Motor neuron (in vitro differentiated cells): ENCODE measurements at regions not wholly inside any gene's neighbourhood (a gene's known extent, or its start where the extent isn't known, plus 50 kb on each side); places are given as distances from the start of the nearest gene placed in this dataset.
A peak's percentile ranks its signal among the peaks of the same experiment; 100 is the strongest.

Experiments
- ATAC-seq, 8 experiments: fragments of 200-7000 bp; cut with Tn5 transposase; replicated peaks in 6 of 8; 2 replicates each; pipeline ENCODE4 v1.8.0; 2021; ENCODE audit warnings: mild to moderate bottlenecking in 8 of 8, moderate library complexity in 8 of 8
- H3K27ac ChIP-seq, 2 donors: fragments of 250-450 bp; sonication (Bioruptor Pico); 2 replicates each; pipeline ENCODE4 v1.9.0; 2021; ENCODE audit warnings: antibody characterized with exemption in 2 of 2, mild to moderate bottlenecking in 2 of 2, moderate library complexity in 1 of 2
- H3K4me1 ChIP-seq, 2 donors: fragments of 250-450 bp; sonication (Bioruptor Pico); replicated peaks in 1 of 2; 2 replicates each; pipeline ENCODE4 v1.6.1; 2021; ENCODE audit warnings: antibody characterized with exemption in 2 of 2, mild to moderate bottlenecking in 2 of 2, moderate library complexity in 1 of 2
- H3K4me3 ChIP-seq, 5 donors: fragments of 250-450 bp; sonication (Bioruptor Pico); 2 replicates each; pipeline ENCODE4 v1.9.0; 2021; ENCODE audit warnings: antibody characterized with exemption in 5 of 5, mild to moderate bottlenecking in 5 of 5, moderate library complexity in 4 of 5
- WGBS, 10 experiments: fragments of 450-650 bp; shearing (Covaris generic); methylation state at CpG; one replicate each; pipeline ENCODE4 v1.0.0; 2022; 5-methylcytosine and 5-hydroxymethylcytosine counted together
- in situ Hi-C, 9 experiments: fragments of 400-800 bp; cut with MboI; loops; one replicate each; pipeline ENCODE4 v1.15.0; 2021; ENCODE audit warnings: low sequenced_read_pairs in 9 of 9, low pct_unique_long_range_greater_than_20kb in 2 of 9; ENCODE audit not compliant: unreplicated experiment in 9 of 9

- peak in 4 of 8 experiments; percentile 30 to 59 (median 46) for ATAC-seq
- 0 to 92% (median 42%) methylated on average over 1 to 5 of the region's 5 CpGs for WGBS, 10 experiments
- Histone ChIP-seq H3K27ac (no peak overlapping the region), H3K4me1 (peaks cover 4 to 17% of the 10 kb centered on the region in 2 donors), H3K4me3 (no peak overlapping the region)
- in situ Hi-C loops: no loop called here
These were observed 423.2 kb upstream of the CRIM1 start for GRCh38 chr2:35932276-35932963.

GRCh38 chr2:35931626-35932025 is 424.0 kb upstream of the CRIM1 start:
- ATAC-seq: no peak
- 34 to 100% (median 88%) methylated on average over 1 to 4 of the region's 4 CpGs for WGBS, 10 experiments
- Histone ChIP-seq H3K4me1 (peaks cover 4 to 17% of the 10 kb centered on the region in 2 donors), H3K4me3 (no peak overlapping the region), H3K27ac (no peak overlapping the region)
- in situ Hi-C loops: no loop called here

- in situ Hi-C loops: no loop called here
- no peak for ATAC-seq
- Histone ChIP-seq H3K4me1 (peaks cover 4 to 18% of the 10 kb centered on the region in 2 donors), H3K27ac (no peak overlapping the region), H3K4me3 (no peak overlapping the region)
- WGBS, 10 experiments: 3 to 95% (median 47%) methylated on average over 2 to 5 of the region's 5 CpGs
These were observed 424.5 kb upstream of the CRIM1 start for GRCh38 chr2:35931115-35931514.

- in situ Hi-C loops: no loop called here
- no peak overlapping the region for H3K4me3 ChIP-seq
- 0 to 100% (median 92%) methylated on average over 1 to 2 of the region's 2 CpGs; no CpG with 5 or more reads in 5 of the 10 experiments for WGBS, 10 experiments
- peaks cover 8 to 23% of the 10 kb centered on the region in 2 donors for H3K4me1 ChIP-seq
- no peak for ATAC-seq
- no peak overlapping the region for H3K27ac ChIP-seq
These were observed 426.0 kb upstream of the CRIM1 start for GRCh38 chr2:35929551-35929950.

- in situ Hi-C loops: no loop called here
- Histone ChIP-seq H3K4me1 (no peaks in the 10 kb centered on the region), H3K4me3 (no peak overlapping the region), H3K27ac (no peak overlapping the region)
- ATAC-seq: peak in 3 of 8 experiments; percentile 29 to 85 (median 59)
These were observed 435.5 kb upstream of the CRIM1 start for GRCh38 chr2:35920061-35920460.

- WGBS, 10 experiments: 23 to 100% (median 88%) methylated on average over 1 to 4 of the region's 4 CpGs; no CpG with 5 or more reads in 2 of the 10 experiments
- no peaks in the 10 kb centered on the region for H3K4me1 ChIP-seq
- in situ Hi-C loops: no loop called here
- no peak overlapping the region for H3K27ac ChIP-seq
- ATAC-seq: no peak
- no peak overlapping the region for H3K4me3 ChIP-seq
These were observed 440.3 kb upstream of the CRIM1 start for GRCh38 chr2:35915261-35915660.

GRCh38 chr2:35891936-35892335 is 463.6 kb upstream of the CRIM1 start:
- H3K4me3 ChIP-seq: no peak overlapping the region
- 3 to 100% (median 87%) methylated on average over 2 of the region's 2 CpGs for WGBS, 10 experiments
- H3K4me1 ChIP-seq: no peaks in the 10 kb centered on the region
- no peak for ATAC-seq
- H3K27ac ChIP-seq: no peak overlapping the region
- in situ Hi-C loops: no loop called here

- H3K4me1 ChIP-seq: no peaks in the 10 kb centered on the region
- H3K27ac ChIP-seq: no peak overlapping the region
- in situ Hi-C loops: no loop called here
- no peak overlapping the region for H3K4me3 ChIP-seq
- ATAC-seq: no peak
These were observed 464.1 kb upstream of the CRIM1 start for GRCh38 chr2:35891528-35891927.

GRCh38 chr2:35887146-35887545 is 468.4 kb upstream of the CRIM1 start:
- ATAC-seq: no peak
- Histone ChIP-seq H3K27ac (no peak overlapping the region), H3K4me1 (no peaks in the 10 kb centered on the region), H3K4me3 (no peak overlapping the region)
- in situ Hi-C loops: no loop called here
- WGBS, 10 experiments: 0 to 100% (median 88%) methylated on average over 1 to 6 of the region's 7 CpGs

GRCh38 chr2:35873921-35874320 is 481.7 kb upstream of the CRIM1 start:
- ATAC-seq: no peak
- peaks cover 4 to 6% of the 10 kb centered on the region in 2 donors for H3K4me1 ChIP-seq
- H3K4me3 ChIP-seq: no peak overlapping the region
- 15 to 93% (median 67%) methylated on average over 1 to 4 of the region's 4 CpGs; no CpG with 5 or more reads in 1 of the 10 experiments for WGBS, 10 experiments
- no peak overlapping the region for H3K27ac ChIP-seq
- in situ Hi-C loops: no loop called here

GRCh38 chr2:35871672-35872071 is 483.9 kb upstream of the CRIM1 start:
- Histone ChIP-seq H3K27ac (no peak overlapping the region), H3K4me3 (no peak overlapping the region), H3K4me1 (peaks cover 4 to 6% of the 10 kb centered on the region in 2 donors)
- peak in 4 of 8 experiments; percentile 21 to 62 (median 40) for ATAC-seq
- in situ Hi-C loops: no loop called here
- WGBS, 10 experiments: 0 to 93% (median 82%) methylated on average over 3 to 8 of the region's 8 CpGs; no CpG with 5 or more reads in 2 of the 10 experiments

GRCh38 chr2:35870713-35871112 is 484.9 kb upstream of the CRIM1 start:
- no peak overlapping the region for H3K4me3 ChIP-seq
- 0 to 58% (median 44%) methylated on average over 1 of the region's 1 CpG; no CpG with 5 or more reads in 2 of the 10 experiments for WGBS, 10 experiments
- H3K27ac ChIP-seq: no peak overlapping the region
- ATAC-seq: peak; percentile 64 to 98 (median 82)
- in situ Hi-C loops: no loop called here
- H3K4me1 ChIP-seq: peaks cover 4 to 6% of the 10 kb centered on the region in 2 donors

- no peak overlapping the region for H3K4me3 ChIP-seq
- in situ Hi-C loops: no loop called here
- ATAC-seq: peak in 5 of 8 experiments; percentile 43 to 74 (median 55)
- no peak overlapping the region for H3K27ac ChIP-seq
- no peaks in the 10 kb centered on the region for H3K4me1 ChIP-seq
- WGBS, 10 experiments: 0 to 100% (median 50%) methylated on average over 1 to 2 of the region's 2 CpGs; no CpG with 5 or more reads in 1 of the 10 experiments
These were observed 491.4 kb upstream of the CRIM1 start for GRCh38 chr2:35864141-35864540.

GRCh38 chr2:35858216-35858615 is 497.4 kb upstream of the CRIM1 start:
- in situ Hi-C loops: no loop called here

More at GRCh38 chr2:35858216-35858615, 497.4 kb upstream of the CRIM1 start:
- no peak overlapping the region for H3K4me3 ChIP-seq
- WGBS, 10 experiments: 0 to 100% (median 86%) methylated on average over 1 of the region's 1 CpG; no CpG with 5 or more reads in 3 of the 10 experiments
- H3K4me1 ChIP-seq: peaks cover 4 to 5% of the 10 kb centered on the region in 2 donors
- H3K27ac ChIP-seq: no peak overlapping the region
- no peak for ATAC-seq
